ENCODE measurements at regions not wholly inside any gene's neighbourhood (a gene's known extent, or its start where the extent isn't known, plus 50 kb on each side); places are given as distances from the start of the nearest gene placed in this dataset.

DNA sequence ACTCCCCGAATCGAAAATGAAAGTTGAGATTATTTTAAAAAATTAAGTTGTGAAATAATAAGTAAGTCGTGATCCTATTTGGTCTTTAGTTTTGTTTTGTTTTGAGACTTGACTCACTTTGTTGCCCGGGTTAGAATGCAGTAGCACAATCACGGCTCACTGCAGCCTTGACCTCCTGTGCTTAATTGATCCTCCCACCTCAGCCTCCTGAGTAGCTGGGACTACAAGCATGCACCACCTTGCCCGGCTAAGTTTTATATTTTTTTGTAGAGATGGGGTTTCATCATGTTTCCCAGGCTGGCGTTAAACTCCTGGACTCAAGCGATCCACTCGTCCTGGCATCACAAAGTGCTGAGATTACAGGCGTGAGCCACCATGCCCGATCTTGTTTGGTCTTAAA lies 326.2 kb downstream of the MYCN start:
- DNase-seq, result no peak

DNA sequence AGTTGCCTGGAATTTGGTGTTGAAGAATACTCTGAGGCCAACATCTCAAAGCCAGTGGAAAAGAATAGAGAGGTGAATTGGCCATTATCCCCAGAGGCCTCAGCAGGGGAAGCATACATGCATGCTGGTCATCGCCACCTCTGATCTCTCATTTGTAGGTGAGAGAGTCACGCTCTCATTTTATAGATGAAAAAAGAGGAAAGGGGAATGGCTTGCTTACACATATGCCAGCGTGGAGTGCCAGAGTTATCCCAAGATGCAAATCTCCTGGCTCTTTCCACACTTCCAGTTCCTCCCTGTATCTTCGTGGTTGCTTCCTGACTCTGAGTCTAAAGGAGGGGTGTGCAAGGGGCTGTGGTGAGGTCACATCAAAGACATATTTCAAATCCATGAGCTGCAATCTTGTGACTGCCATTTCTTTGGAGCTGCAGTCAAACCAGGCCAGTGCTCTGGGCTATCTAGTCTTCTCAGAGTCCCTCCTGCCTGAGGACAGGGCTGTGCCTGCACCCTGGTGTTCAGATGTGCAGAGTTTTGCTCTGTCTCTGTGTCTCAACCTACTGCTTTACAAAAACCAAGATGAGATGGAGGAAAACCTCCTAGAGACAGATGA lies 324.7 kb downstream of the MYCN start:
- no peak for DNase-seq

DNA sequence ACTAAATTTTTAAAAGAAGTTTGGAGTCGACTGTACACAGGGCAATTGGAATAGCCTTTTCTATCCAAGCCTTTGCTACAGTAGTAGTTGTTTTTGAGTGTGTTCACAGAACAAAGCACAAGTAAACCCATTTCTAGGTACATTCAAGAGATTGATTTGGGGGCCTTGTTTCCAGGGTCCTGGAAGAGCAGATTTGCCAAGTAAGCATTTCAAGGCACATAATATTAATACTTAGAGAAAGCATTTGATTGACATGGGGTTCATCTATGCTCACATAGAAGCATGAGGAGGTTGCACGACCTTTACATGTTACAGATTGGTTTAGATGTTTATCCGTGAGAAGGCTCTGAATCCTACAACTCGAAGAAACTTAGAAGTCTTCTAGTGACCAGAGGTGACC lies 324.1 kb downstream of the MYCN start:
- DNase-seq, result no peak

DNA sequence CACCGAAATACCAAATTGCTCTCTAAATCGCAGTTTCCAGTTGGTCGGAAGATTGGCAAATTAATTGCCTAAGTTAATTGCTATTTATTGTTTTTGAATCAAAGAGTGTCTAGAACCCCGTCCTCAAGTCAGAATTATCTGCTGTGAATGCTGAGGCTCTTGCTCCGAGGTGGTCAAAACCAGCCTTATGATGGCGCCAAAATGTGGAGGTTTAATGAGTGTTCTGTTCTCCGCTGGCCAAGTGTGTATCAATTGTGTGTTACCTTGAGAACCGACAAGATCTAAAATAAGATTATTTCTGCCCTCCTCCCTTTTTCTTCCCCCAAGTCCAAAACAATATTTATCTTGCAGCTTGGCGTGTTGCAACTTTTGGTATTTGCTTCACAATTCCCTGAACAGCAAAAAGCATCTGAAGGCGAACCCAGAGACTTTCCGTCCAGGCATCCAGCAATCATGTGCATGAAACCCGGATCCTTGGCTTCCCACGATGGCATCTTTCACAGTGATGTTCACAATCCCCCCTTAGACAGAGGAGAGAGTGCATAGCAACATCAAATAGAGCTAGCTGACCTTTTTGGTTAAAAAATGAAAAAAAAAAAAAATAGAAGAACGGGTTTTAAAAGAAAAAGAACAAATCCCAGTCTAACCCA lies 323.0 kb downstream of the MYCN start:
- DNase-seq, result no peak

DNA sequence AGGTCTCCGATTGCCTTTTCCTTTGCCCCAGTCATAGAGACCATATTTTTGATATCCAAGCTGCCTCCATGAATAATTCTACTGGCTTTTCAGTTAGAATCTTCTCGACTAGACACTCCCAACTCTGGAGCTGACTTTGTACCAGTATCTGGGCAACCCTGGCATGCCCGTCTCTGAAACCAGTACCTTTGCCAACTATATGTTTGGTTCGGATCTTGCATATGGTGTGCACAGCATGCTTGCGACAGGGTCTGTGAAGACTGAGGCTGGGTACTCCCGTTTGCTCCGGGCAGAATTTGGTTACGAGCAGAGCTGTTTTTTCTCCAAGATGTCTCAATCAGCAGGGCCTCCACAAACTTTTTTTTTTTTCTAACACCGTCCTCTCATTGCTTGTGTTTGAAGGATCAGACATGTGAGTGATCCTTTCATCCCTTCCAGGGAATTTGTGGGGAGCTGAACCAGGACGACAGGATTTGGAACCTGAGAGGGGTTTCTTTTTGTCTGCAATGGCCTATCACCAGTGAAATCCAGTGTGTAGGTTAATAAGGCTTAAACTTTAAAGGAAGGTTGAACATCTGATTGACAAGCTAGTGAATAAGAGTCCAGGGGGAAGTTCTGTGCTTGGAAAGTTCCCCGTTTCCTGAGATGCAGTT lies 322.3 kb downstream of the MYCN start:
- DNase-seq, result no peak

GRCh38 chr2:16261791-16262190 lies 321.4 kb downstream of the MYCN start:
- no peak for DNase-seq

- DNase-seq, result no peak
Measured at GRCh38 chr2:16261071-16261470, 320.7 kb downstream of the MYCN start.

DNA sequence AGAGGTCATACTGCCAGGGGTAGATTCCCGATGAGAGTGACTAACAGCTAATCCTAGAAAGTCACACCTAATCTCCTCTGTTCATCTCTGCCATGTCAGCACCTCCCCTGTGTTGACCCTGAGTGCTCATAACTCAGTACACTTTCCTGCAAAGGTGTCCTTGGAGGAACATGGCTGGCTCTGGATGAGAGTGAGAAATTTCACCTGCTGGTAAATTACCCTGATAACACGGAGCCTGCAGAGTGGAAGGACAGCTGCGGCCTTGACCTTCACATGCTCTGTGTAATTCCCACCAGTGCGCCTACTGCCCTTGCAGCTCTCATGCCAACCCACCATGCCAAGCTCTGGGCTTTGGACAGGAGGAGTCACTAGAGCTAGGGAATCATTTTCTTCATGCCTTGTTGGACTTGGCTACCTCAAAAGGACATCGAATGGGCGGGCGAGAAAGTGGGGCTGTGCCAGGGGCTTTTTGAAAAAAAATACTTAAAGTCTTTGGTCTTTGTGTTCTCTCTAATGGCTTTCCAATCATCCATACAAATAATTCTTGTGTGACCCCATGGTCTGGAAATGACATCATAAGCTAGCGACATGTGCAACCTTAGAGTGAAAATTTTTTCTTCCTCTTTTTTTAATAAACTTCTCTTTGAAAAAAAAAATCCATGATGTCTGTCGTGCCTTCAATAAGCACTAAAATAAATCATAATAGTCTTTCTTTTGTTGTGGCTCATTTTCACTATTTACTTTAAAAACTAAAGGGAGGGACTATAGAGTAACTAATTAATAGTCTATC lies 319.9 kb downstream of the MYCN start:
- no peak for DNase-seq

GRCh38 chr2:16259010-16259409 lies 318.7 kb downstream of the MYCN start:
- no peak for DNase-seq

DNA sequence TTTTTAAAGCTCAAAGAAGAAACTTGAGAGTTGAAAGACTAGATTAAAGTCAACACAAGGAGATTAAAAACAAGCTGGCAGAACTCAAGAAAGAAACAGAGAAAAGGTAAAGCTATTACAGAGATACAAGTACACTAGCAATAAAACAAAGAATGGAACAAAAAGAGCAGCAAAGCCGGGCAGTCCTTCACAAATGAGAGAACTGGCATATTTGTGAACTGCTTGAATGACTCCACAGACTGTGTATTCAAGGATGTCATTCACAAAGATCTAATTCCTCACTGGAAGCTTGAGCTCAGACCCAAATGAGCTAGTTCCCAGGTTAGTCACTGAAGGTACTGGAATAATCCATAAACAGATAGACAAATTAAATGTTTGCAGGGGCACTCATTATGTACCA lies 318.0 kb downstream of the MYCN start:
- DNase-seq, result no peak

GRCh38 chr2:16257322-16258028 lies 317.1 kb downstream of the MYCN start:
- no peak for DNase-seq

DNA sequence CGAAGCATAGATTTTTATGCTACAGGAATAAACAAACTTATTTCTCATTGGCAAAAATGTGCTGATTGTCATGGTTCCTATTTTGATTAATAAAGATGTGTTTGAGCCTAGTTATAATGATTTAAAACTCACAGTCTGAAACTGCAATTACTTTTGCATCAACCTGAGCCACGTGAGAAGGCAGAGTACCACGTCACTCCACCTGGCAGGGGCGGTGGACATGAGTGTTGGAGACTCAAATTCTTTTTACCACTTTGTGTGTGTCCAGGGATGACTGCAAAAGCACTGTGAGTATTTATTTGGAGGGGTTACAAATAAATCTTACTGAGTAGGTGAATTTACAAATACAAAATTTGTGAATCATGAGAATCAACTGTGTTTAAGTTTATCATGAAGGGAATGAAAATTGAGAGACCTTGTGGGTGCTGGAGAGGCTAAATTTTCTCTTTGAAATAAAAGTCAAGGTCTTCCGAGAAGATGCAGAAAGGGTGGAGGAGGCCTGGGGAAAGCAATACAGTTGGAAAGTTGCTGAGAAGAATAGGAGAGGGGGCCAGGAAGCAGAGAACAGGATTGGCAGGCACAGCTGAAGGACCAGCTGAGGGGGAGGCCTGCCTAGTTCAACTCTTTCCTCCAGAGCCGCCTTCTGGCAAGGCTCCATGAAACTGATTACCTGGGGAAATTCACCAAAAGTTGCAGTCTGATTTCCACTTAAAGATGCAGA lies 316.4 kb downstream of the MYCN start:
- DNase-seq, result no peak

DNA sequence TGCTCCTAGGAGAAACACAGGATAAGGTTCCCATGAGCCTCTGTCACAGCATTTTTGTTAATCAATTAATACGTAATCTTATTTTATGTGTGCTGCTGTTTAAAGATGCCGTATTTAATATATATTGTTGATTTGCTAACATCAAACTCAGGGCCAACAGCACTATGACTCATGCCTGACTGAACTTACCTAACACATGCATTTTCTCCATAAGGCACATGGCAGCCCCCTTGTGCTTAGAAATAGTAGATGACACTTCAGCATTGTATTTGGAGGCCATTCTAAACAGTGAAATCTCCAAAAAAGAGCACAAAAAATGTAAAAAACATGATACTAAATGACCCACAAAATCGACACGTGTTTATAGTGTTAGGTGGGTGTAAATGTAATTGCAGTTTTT lies 314.8 kb downstream of the MYCN start:
- no peak for DNase-seq

GRCh38 chr2:16254356-16254965 lies 314.1 kb downstream of the MYCN start:
- no peak for DNase-seq

- no peak for DNase-seq
Measured at GRCh38 chr2:16253291-16253690, 312.9 kb downstream of the MYCN start.

DNA sequence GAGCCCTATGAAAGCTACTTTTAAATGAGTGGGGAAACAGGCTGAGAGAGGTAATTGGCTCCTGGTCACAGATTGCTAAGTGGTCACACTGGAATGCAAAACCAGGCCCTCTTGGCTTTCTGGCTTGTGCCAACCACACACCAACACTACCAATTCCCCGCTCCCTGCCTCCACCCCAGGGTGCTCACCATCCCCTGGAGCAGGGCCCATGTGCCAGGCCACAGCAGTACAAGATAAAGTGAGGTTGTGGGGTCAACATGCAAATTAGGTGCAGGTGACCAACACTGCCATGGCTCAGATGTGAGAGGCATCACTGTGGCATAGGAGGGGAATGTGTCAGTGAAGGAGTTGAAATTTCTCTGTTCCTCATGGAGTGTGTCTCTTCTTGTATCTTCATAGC lies 312.5 kb downstream of the MYCN start:
- DNase-seq, result no peak

- no peak for DNase-seq
Measured at GRCh38 chr2:16252251-16252650, 311.9 kb downstream of the MYCN start.

- no peak for DNase-seq
Measured at GRCh38 chr2:16251511-16252225, 311.3 kb downstream of the MYCN start.

DNA sequence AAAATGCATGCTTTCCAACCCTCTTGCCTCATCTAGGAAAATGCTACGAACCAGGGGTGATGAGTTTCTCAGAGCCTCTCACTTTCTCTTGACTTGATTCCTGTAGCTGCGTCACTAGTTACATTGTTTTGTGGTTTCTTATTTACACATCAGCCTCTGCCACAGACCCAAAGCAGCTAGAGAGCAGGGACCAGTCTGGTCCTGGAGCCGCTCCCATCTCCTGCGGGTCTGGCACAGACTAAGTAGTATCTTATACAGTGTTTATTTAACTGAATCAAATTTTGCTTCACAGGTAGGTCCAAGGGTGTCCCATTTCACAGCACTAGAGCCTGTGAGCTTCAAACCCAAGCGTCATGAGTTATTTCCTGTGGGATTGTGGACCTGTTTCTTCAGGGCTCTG lies 310.5 kb downstream of the MYCN start:
- DNase-seq, result no peak

DNA sequence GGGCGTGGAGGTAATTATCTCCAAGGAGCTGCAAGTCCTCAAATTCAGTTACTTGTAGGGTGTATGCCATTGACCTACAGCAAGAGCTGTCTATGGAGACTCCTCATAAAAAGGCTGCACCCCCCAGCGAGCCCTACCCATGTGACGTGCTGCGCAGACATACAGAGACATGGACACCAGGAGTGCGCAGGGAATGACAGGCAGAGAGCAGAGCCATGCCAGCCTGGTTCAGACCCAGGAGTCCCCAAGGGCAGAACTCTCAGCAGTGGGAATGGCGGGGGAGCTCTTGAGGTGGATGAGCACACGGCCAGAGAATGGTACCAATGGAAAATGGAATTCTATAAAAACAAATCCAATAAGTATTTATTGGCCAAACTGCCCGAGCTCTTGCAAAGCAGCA lies 310.1 kb downstream of the MYCN start:
- DNase-seq, result no peak

GRCh38 chr2:16250056-16250425 lies 309.7 kb downstream of the MYCN start:
- DNase-seq, result no peak

Data from CD4-positive, alpha-beta T cell treated with Interleukin-12 subunit alpha and Interleukin-12 subunit beta, for 1 hour (primary cell).